Prostate gland (tissue), 2 donors: ENCODE measurements at regions not wholly inside any gene's neighbourhood (a gene's known extent, or its start where the extent isn't known, plus 50 kb on each side); places are given as distances from the start of the nearest gene placed in this dataset.

Source experiments
- DNase-seq: peaks from one replicate; pipeline ENCODE4 v3.0.0-alpha.2; 2019; ENCODE audit warnings: low spot score
- H3K27ac ChIP-seq, 2 donors: fragments of 200-600 bp; sonication (generic); 2 replicates each; pipeline ENCODE4 v1.5.1; 2017 to 2019
- H3K27me3 ChIP-seq: fragments of 200-600 bp; sonication (generic); replicated peaks from 2 replicates; pipeline ENCODE4 v1.5.1; 2019; ENCODE audit not compliant: insufficient read depth
- H3K36me3 ChIP-seq, 2 donors: fragments of 200-600 bp; sonication (generic); 1 replicate in 1 of 2; 2 replicates in 1 of 2; pipeline versions ENCODE4 v1.5.1 to v1.8.1; 2017 to 2019
- H3K4me1 ChIP-seq: fragments of 200-600 bp; sonication (generic); replicated peaks from 2 replicates; pipeline ENCODE4 v1.5.1; 2019
- H3K4me3 ChIP-seq, 2 donors: fragments of 200-600 bp; sonication (generic); 2 replicates each; pipeline ENCODE4 v1.5.1; 2017 to 2019
- H3K9me3 ChIP-seq: fragments of 200-600 bp; sonication (generic); 2 replicates; pipeline ENCODE4 v1.5.1; 2017
- POLR2A ChIP-seq: fragments of 450-650 bp; IDR thresholded peaks from one replicate; pipeline ENCODE4 v1.6.1; 2016; ENCODE audit warnings: antibody characterized with exemption, mild to moderate bottlenecking
- POLR2AphosphoS5 ChIP-seq: sonication (generic); formaldehyde crosslinking; IDR thresholded peaks from one replicate; pipeline ENCODE4 v1.6.1; 2017; ENCODE audit warnings: antibody characterized with exemption
- WGBS: methylation state at CpG from one replicate; pipeline ENCODE4 v1.1.5; 2018; 5-methylcytosine and 5-hydroxymethylcytosine counted together
- intact Hi-C: fragments of 100-400 bp; cut with DNase I; formaldehyde crosslinking; loops from one replicate; pipeline ENCODE4 v1.14.2; 2022
- TF ChIP-seq, protein P1 (sequence below), 4 experiments: fragments of 200-600 bp in 2 of 4; fragments of 450-650 bp in 2 of 4; sonication (generic) in 2 of 4; IDR thresholded peaks; 1 replicate in 3 of 4; 2 replicates in 1 of 4; pipeline ENCODE4 v1.5.1; 2016 to 2019; ENCODE audit warnings: antibody characterized with exemption in 4 of 4, mild to moderate bottlenecking in 2 of 4, moderate library complexity in 2 of 4

DNA sequence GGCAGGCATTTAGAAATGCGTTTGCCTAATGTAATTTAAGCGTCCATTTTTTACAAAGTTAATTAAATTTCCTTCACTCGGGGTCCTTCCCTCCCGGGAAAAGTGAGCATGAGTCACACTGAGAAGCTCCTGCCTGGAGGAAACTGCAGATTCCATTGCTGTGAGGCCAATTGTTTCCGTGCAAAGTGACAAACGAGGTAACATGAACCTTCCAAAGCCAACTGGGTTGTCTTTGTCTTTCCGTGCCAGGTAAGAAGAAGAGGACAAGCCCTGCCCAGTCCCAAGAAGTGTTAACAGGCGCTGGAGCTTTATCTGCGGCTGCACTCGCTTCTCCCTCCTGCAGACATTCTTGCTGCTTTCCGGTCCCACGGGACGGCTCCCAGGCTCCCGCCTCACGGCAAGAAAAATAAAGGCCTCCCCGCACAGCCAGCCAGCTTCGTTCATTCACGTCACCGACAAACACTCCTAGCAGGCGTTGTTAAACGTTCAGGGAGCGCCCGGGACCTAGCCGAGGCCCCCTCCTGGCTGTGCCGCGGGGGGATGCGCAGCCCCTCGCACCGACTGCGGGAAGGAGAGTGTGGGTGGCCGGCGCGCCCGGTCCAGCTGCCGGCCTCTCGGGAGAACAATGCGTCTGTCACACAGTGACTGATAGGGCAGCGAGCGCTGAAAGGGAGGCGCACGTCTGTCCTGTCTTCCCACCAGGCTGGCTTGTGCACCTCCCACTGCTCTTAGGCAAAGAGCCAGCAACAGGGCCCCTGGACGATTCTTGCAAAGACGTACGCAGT is 61.5 kb upstream of the HDDC2 start:
- peak overlapping the region; percentile 26 to 28 for H3K4me3 ChIP-seq
- H3K27ac ChIP-seq = no peak overlapping the region
- peaks cover 3% of the 10 kb centered on the region for H3K27me3 ChIP-seq
- under 1% methylated on average over 42 of the region's 44 CpGs for WGBS
- no peak for DNase-seq
- intact Hi-C loops = no loop called here
- H3K36me3 ChIP-seq = no peaks in the 10 kb centered on the region
- H3K4me1 ChIP-seq = no peaks in the 10 kb centered on the region
- TF ChIP-seq, protein P1, sequence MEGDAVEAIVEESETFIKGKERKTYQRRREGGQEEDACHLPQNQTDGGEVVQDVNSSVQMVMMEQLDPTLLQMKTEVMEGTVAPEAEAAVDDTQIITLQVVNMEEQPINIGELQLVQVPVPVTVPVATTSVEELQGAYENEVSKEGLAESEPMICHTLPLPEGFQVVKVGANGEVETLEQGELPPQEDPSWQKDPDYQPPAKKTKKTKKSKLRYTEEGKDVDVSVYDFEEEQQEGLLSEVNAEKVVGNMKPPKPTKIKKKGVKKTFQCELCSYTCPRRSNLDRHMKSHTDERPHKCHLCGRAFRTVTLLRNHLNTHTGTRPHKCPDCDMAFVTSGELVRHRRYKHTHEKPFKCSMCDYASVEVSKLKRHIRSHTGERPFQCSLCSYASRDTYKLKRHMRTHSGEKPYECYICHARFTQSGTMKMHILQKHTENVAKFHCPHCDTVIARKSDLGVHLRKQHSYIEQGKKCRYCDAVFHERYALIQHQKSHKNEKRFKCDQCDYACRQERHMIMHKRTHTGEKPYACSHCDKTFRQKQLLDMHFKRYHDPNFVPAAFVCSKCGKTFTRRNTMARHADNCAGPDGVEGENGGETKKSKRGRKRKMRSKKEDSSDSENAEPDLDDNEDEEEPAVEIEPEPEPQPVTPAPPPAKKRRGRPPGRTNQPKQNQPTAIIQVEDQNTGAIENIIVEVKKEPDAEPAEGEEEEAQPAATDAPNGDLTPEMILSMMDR (IDR thresholded peaks at IDR 0.05) = no peak
- TF ChIP-seq POLR2A = no peak
- H3K9me3 ChIP-seq = no peaks in the 10 kb centered on the region

DNA sequence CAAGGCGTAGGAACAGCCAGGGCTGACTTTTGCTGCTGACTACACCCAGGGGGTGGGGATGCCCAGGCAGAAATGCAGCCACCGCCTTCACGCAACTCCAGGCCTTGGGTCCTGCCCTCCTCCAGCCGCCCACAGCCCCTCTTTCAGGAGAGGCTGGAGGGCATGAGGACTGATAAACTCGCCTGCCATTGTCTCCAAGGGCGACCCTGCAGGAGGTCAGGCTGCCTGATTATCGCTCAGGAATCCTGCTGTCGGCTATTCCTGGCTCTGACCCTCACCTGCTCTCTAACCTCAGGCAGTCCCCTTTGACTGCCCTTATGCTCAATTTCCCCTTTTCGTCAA is 62.0 kb upstream of the HDDC2 start:
- Histone ChIP-seq H3K36me3 (no peaks in the 10 kb centered on the region), H3K4me1 (no peaks in the 10 kb centered on the region), H3K27ac (no peak overlapping the region), H3K4me3 (peak overlapping the region in 1 of 2 donors; percentile 28), H3K27me3 (peaks cover 3% of the 10 kb centered on the region), H3K9me3 (no peaks in the 10 kb centered on the region)
- no peak for DNase-seq
- whole genome bisulfite sequencing = 52% methylated on average over 9 of the region's 9 CpGs
- intact Hi-C loops = no loop called here
- TF ChIP-seq POLR2A = no peak
- TF ChIP-seq, protein P1 (IDR thresholded peaks at IDR 0.05) = no peak
- no peak for TF ChIP-seq POLR2AphosphoS5

DNA sequence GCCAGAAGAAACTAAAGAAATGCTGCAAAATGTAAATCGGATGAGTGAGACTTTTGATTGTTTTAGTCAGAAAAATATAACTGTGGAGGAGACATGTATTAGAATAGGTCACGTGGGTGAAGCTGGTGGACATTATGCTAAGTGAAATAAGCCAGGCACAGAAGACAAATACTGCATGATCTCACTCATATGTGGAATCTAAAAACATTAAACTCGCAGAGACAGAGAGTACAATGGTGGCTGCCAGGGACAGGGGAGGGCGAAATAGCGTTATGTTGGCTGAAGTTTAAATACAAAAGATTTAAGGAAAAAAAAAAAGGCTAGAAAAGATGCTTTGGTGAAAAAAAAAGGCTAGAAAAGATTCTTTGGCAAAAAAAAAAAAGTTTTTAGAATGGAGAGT is 63.5 kb upstream of the HDDC2 start:
- Histone ChIP-seq H3K36me3 (no peaks in the 10 kb centered on the region), H3K9me3 (no peaks in the 10 kb centered on the region), H3K4me1 (no peaks in the 10 kb centered on the region), H3K27me3 (peaks cover 3% of the 10 kb centered on the region), H3K4me3 (no peak overlapping the region), H3K27ac (no peak overlapping the region)
- intact Hi-C loops = no loop called here
- TF ChIP-seq, protein P1 (IDR thresholded peaks at IDR 0.05) = no peak
- no peak for TF ChIP-seq POLR2AphosphoS5
- TF ChIP-seq POLR2A = no peak
- WGBS = 67% methylated on average over 5 of the region's 5 CpGs
- no peak for DNase-seq

DNA sequence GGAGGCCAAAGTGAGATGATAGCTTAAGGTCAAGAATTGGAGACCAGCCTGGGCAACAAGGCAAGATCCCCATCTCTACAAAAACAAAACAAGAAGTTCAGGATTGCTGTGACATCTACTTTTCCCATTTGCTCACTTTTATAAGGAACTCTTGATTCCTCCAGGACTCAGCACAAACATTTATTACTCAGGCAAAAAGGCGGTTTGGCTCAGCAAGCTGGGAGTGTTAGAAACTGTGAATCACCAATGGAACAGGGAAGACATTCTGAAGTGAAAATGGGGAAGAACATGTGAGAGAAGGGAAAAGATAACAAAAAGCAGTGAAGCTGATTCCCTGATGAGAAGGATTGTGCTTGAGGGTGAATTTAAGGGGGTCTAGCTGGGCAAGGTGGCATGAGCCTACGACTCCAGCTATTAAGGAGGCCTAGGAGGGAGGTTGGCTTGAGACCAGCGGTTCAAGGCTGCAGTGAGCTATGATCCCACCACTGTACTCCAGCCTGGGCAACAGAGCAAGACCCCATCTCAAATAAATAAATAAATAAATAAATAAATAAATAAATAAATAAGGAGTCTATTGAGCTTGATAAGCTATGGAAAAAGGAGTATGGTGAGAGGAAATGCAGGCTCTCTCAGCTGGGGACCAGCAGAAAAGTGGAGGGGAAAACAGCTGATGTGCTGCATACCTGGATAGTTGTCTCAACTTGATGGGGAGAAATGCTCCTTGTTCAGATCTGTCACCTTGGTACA is 65.4 kb upstream of the HDDC2 start:
- intact Hi-C loops = no loop called here
- no peak for DNase-seq
- Histone ChIP-seq H3K9me3 (no peaks in the 10 kb centered on the region), H3K4me3 (no peak overlapping the region), H3K4me1 (no peaks in the 10 kb centered on the region), H3K27ac (no peak overlapping the region), H3K36me3 (no peaks in the 10 kb centered on the region), H3K27me3 (peaks cover 3% of the 10 kb centered on the region)
- 95% methylated on average over 3 of the region's 3 CpGs for WGBS
- TF ChIP-seq POLR2AphosphoS5 (no peak), POLR2A (no peak)
- TF ChIP-seq, protein P1 (IDR thresholded peaks at IDR 0.05) = no peak

DNA sequence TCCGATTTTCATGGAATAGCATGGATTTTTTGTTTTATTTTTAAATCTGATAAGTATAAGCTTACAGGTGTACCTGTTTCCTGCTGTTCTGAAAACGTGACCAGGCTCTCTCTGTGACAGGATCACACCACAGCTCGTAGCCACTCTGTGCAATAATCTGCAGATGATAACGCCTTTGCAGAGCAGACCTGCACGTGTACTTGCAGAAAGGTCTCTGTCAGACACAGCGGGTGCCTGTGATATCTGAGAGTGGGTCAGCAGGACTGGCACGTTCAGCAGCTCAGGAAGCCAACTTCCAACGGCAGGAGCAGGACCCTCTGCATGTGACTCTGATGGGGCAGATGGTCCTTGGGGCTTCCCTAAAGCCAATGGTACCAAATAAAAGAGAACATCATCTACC is 68.6 kb upstream of the HDDC2 start:
- intact Hi-C loops = no loop called here
- TF ChIP-seq, protein P1 (IDR thresholded peaks at IDR 0.05) = no peak
- Histone ChIP-seq H3K27me3 (peaks cover 3% of the 10 kb centered on the region), H3K36me3 (no peaks in the 10 kb centered on the region), H3K4me3 (no peak overlapping the region), H3K27ac (no peak overlapping the region), H3K4me1 (no peaks in the 10 kb centered on the region), H3K9me3 (no peaks in the 10 kb centered on the region)
- 40% methylated on average over 8 of the region's 8 CpGs for WGBS
- no peak for DNase-seq
